ENCODE measurements at regions not wholly inside any gene's neighbourhood (a gene's known extent, or its start where the extent isn't known, plus 50 kb on each side); places are given as distances from the start of the nearest gene placed in this dataset.

DNA sequence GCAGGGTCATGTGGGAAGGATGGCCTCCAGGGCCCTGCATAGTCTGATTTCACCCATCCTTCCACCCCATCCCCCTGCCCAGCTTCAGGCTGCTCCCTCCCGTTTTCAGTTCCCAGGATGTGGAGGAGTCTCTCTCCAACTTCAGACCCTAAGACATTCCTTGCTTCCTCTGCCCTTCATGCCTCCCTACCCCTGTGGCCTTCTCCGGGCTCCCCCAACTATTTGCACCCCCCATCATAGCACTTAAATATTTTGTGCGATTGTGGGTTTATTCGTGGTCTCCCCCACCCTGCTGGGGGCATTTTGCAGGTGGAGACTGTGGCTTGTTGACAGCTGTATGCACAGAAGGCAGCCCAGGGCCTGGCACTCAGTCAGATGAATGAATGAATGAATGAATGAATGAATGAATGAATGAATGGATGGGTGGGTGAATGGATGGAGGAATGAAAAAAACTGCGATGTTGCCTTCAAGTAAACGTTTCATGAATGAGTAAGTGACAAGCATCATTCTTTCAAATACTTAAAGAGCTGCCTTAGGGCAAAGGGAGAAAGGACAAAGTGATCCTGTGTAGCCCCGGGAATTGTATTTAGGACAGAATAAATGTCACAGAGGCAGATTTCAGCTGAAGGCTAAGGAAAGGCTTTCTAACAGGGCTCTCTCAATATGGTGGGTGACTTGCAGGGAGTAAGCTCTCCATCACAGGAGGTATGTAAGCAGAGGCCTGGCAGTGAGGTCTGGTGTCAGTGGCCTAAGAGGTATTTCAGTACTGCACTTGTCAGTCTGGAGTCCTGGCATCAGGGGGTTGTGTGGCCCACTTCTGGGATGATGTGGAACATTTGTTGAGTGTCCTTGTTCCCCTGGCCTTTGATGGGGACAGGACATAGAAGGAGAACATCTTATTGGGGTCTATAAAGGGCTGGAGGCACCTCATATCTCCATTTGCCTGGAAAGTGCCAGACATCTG lies 156.4 kb downstream of the PTPRU start:
- TF ChIP-seq, protein P1, sequence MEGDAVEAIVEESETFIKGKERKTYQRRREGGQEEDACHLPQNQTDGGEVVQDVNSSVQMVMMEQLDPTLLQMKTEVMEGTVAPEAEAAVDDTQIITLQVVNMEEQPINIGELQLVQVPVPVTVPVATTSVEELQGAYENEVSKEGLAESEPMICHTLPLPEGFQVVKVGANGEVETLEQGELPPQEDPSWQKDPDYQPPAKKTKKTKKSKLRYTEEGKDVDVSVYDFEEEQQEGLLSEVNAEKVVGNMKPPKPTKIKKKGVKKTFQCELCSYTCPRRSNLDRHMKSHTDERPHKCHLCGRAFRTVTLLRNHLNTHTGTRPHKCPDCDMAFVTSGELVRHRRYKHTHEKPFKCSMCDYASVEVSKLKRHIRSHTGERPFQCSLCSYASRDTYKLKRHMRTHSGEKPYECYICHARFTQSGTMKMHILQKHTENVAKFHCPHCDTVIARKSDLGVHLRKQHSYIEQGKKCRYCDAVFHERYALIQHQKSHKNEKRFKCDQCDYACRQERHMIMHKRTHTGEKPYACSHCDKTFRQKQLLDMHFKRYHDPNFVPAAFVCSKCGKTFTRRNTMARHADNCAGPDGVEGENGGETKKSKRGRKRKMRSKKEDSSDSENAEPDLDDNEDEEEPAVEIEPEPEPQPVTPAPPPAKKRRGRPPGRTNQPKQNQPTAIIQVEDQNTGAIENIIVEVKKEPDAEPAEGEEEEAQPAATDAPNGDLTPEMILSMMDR (IDR thresholded peaks at IDR 0.05) = no peak
- no peak for TF ChIP-seq POLR2A (IDR thresholded peaks at IDR 0.05)
